SW 1271 (cell line): ENCODE measurements at regions not wholly inside any gene's neighbourhood (a gene's known extent, or its start where the extent isn't known, plus 50 kb on each side); places are given as distances from the start of the nearest gene placed in this dataset.

Source experiments
- DNase-seq, 2 experiments: peaks; one replicate each; lab custom pipeline; 2025; lab: John Stamatoyannopoulos, UW

DNA sequence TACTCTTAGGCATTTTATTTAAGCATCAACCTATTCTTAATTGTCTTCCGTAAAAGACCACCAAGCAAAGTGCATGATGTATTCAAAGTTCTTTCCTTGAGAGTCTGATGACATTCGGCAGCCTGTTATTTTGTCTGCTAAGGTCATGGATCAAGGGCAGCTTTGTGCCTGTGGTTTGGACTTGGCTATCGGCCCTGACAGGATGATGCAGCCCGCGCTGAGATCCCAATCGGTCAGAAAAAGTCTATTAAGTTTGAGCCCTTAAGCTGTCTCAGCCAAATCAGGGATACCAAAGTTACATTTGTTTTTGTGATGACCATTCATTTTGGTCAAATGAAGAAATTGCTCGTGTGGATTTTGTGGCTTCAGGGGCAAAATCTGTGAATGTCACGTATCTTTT lies 718.9 kb upstream of the FANCL start:
- no peak for DNase-seq

DNA sequence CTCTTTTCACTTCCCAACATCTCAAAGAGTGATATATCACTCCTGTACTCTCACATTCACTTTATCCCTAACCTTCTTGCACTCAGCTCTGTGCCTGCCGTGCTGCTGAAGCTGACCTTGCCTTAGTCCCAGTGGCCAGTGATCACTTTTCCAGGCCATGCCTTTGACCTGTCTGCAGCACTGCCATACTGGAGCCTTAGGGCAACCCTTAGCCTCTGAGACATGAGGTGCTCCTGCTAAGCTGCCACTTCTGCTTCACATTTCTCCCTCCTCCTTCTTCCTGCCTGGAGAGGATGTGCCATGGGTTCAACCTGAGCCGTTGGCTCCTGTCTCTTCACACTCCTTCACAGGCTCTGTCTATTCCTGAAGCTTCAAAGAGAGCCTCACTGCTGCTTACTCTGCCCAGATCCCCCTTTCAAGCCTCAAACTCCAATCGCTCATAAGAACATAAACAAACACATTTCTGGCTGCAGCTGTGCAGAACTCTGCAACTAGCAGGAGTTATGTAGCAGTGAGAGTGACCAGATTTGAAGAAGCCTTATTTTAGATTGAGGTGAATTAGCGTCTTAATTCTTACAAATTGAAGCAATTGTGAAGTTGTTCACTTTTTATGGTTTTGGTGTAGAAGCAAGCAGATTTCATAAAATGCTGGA lies 716.2 kb upstream of the FANCL start:
- no peak for DNase-seq

DNA sequence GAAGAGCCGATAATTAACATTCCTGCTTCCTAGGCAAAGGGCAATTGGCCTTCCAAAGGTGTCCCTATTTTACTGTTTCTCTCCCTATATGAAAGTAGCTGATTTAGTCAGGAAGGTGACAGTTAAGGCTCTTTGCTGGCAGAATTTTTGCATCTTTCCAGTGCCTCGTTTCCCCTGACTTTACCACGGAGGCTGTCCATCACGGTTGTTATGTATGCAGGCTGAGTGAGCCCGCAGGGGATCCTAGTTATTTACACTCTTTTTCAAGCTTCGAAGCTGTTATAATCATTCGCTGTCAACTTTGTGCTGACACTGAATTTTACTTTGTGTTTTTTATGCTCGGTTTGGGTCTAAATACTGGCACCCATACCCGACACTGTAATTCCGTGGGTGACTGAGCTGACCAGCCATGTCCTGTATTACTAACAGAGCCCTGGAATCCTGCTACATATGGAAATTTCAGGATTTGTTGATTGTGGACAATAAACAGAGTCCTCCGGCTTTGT lies 713.8 kb upstream of the FANCL start:
- DNase-seq, result no peak

DNA sequence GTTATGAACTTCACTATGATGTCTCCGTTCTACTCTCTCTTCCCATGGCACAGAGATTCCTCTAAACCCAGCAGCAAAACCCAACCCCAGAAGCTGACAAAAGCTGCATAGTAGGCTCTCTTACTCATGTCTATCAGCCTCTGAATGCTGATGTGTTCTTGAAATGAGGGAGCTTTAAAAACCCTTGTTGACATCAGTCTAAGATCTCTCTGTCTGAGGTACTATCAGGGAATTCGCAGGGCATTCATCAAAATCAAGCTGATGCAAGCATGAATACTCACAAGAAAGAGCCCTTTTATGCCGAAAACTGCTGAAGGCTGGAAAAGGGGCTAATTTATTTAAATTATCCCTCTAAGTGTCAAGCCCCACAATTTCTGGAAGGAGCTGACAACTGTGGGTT lies 710.6 kb upstream of the FANCL start:
- DNase-seq, result no peak

DNA sequence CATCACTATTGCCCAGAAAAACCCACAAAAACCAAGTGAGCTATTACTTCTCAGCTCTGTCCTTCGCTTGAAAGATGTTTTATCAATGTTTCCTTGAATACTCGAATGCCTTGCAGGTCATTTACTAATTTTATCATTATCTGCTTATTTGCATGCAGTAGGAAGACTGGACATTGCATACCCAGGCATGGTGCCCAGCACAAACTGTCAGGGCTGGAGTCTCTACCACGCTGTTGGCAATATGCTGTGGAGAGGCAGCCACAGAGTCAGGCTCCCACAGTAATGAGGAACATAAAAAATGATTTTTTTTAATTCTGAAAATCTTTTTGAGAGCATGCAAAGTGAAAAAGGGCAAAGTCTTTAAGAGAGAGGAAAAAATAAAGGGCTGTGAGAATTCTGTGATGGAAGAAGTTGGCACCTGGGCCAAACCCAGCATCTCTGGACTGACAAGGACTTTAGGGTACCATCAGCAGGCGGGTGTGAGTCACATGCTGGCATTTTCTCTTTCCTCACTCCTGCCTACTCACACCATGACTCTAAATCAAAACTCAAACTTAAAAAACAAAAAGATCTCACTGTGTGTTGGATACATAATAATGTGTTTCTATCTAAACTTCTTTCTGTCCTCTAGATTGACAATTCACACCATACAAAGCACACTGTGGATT lies 709.8 kb upstream of the FANCL start:
- DNase-seq, result no peak

DNA sequence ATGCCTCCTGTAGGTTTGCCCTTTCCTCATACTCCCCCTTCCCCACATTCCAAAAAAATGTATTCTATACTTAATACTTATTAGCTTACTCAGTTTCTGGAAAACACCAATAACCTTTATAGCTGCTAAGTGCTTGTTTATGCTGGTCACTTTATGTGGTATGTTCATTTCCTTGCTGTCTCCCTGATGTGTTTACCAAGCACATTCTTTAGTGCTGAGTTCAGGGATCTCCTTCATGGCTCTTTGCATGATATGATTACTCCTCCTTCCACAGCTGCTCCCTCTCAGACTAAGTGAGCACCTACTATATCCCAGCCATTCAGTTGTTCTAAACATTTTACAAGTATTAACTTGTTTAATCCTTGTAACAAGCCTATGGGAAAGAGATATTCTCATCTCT lies 698.3 kb upstream of the FANCL start:
- DNase-seq, result no peak

DNA sequence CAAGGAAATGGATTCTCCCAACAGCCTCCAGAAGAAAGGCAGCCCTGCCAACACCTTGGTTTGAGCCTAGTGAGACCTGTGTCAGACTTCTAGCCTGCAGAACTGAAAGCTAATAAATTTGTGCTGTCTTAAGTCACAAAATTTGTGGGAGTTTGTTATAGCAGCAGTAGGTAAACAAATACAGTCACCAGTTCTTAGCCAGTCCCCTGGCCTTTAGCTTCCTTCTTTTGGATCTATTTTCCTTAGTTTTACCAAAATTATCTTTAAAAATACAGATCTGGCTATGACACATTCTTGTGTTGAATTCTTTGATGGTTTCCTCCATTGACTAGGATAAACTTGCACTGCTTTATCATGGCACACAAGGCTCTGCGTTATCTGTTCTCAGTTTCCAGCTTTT lies 697.9 kb upstream of the FANCL start:
- DNase-seq, result no peak

DNA sequence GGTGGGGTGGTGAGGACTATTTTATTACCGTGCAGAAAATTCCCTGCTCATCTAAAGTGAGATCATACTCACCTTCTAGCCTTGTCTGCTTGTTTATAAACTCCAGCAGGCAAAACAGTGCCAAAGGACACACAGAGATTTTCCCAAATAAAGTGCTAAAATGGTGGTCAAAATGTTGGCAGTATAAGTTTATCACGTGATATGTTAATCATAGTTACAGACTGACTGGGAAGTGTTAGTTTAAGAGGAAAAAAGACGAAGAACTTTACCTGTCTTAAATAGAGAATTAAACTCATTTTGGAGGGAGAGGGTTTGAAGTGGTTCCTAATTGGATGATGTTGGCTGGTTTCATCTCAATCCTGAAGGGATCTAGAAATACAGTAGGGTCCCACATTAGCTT lies 691.7 kb upstream of the FANCL start:
- DNase-seq, result no peak

DNA sequence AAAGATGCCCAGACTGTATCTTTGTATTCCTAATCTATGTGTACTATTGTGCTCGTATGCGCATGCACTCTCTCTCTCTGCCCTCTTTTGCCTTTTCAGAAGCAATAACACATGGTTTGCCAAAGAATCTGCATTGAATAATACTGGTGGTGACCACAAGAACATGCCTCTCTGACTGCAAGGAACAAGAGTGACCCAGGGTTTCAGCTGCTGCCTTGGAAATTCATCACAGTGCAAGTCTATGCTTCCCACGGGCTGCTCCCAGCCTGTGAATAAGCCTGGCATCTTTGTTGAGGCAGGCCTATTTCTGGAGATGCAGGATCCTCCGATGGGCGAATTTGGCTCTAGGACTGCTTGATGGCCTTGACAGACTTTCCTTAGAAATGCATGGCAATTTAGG lies 689.4 kb upstream of the FANCL start:
- DNase-seq, result no peak

DNA sequence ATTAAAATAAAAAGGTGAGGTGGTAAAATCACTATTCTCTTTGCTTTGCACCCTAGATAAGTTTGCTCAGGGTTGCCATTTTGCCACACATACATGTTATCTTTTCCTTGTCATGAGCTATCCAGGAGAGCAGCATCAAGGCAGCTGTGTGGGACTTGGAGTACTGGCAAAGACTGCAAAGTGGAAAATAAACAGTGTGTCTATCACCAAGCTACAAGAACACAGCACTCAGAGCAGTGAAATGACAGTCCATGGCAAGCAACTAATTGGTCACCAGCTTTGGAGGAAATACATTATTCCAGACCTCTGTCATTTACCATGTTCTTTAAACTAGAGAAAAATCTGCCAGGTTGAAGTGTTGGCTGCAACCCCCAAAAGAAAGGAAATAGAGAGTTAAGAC lies 687.8 kb upstream of the FANCL start:
- DNase-seq, result no peak

DNA sequence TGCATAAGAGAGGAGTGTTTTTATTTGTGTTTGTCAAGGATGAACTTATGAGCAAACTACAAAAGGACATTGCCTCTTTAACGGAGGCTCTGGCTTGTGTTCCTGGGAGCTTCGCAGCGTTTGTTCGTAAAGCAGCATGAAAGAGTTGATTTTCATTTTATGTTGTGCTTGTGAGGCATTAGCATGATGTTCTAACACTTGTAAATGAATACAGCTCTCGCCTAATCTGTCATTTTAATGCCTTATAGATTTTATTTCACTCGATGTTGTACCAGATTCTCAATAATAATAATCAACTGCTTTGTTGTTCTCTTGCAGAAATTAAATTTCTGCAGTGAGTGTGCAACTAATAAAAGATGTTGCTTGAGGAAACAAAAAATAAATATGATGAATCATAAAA lies 687.3 kb upstream of the FANCL start:
- DNase-seq, result no peak

DNA sequence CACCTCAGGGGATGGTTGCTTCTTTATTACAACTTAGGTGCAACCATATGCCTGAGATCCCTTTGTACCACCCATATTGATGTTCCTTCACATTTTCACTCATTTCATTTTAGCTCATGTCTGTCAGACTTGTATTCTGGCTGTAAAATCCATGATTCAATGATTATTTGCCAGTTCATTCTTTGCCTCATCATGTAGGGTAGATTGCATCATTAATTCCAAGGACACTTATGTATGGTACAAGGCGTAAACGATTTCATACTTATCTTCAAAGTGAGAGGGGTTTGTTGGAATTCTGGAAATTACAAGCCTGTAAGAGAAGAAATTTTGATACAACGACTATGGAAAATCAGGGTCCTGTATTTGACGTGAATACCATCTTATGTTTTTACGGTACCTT lies 685.0 kb upstream of the FANCL start:
- DNase-seq, result no peak

DNA sequence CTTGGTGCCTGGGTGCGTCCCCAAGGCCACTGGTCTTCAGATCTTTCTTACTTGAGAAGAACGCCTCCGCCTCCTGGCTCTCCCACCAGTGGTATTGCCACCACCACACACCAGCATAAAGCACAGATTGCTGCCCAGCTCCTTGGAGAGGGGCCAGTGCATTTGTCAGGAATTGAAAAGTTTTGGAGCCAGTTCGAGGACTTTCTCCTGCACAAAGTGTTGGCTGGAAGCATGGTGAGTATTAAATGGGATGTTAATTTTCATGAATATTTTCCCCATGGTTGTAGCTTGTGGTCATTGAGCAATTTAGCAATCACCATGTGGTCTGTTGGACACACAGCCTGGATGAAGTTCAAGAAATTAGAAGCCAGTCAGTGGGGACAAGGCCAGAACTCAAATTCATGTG lies 684.6 kb upstream of the FANCL start:
- DNase-seq, result no peak

DNA sequence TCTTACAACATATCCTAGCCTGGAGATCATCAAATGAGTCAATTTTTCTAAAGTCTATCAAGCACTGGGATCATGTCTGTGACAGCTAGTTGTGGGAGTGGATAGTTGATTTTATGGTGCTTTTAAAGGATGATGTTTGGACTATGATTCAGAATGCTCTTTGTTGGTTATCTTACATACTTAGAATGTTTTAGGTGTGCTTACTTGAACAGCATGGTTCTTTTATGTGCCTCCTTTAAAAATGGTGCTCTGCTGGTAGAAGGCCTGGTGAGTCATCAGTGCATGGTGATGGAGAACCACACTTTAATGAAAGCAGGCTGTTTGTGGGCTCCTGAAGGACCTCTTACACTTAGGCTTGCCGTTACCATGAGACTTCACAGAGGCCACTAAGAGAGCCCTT lies 682.7 kb upstream of the FANCL start:
- DNase-seq, result no peak

DNA sequence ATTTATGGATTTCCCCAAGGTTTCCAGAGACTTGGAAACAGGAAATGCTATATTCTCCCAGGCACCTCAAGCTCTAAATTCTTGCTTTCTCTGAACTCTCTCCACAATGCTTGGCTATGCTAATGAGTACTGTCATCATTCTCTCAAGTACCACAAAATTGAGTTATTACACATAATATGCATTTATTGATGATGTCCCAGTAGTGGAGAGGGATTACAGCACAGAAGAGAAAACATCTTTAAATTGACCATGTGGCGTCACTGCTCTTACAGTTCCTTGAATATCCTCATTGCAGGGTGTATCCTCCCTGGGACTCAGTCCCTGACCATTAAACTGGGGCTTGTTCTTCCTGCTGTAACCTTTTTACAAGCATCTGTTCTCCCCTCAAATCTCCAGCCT lies 681.1 kb upstream of the FANCL start:
- no peak for DNase-seq

DNA sequence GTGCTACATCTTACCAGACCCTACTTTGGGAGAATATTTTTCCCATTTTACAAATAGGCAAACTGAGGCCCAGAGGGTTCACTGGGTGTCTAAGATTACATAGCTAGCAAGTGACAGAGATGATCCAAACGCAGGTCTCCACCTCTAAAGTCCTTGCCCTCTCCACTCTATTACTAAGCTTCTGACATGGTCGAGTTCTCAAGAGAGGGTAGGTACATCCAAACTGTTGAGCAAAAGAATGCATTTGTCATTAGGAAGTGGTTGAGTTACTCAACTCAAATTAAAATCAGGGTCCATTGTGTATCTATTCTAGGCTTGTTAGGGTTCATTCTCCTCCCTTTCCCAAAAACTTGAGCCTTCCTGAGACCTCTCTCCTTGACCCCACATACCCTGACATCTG lies 680.6 kb upstream of the FANCL start:
- DNase-seq, result no peak

DNA sequence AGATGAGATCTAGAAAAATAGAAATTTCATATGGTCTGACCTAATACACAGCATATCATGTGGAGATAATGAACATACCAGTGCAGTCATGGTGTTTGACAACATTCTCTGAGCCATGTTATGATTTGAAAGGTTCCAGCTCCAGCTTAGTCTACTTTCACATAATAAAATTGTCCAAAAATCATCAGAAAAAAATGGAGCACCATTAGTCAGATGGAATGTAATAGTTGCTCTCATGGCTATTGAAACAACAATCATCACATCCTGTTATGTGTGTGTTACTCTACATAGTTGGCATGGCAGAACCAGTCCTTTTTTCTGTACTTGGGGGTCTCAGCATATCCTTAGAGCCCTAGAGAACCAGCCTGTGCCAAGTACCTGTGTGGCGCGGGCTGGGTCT lies 678.9 kb upstream of the FANCL start:
- DNase-seq, result no peak

DNA sequence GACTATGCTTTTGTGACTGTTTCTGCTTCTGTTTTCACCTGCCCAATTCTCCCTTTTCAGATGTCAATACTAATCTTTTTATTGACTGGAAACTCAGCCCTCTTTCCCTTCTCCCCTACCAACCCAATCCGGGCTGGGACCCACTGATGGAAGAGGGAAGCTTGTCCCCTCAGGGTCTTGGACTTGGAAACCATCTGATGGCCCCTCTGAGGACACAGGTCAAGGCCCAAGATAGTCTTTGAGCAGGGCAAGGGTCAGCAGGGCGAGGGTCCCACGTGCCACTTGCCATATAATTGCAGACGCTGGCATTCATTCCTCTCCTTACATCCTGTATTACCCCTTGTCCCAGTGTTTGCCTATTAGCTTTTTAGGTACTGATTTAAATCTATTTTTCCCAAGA lies 678.2 kb upstream of the FANCL start:
- DNase-seq, result no peak

DNA sequence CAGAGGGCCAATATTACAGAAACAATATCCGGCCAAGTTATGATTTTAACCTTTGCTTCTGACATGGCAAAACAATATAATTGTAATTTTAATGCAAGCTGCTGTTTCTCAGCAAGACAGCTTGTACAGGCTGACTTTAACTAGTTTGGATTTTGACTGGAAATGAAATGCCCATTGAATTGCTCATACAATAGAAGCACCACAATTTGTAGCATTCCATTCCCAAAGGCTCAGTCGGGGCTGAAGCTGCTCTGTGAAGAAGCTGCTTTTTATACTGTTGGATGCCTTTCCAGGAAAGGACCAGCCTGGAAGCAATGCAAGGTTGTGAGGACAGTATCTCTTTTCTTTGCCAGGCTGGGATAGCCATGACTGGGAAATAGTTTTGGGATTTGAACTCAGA lies 677.0 kb upstream of the FANCL start:
- DNase-seq, result no peak

DNA sequence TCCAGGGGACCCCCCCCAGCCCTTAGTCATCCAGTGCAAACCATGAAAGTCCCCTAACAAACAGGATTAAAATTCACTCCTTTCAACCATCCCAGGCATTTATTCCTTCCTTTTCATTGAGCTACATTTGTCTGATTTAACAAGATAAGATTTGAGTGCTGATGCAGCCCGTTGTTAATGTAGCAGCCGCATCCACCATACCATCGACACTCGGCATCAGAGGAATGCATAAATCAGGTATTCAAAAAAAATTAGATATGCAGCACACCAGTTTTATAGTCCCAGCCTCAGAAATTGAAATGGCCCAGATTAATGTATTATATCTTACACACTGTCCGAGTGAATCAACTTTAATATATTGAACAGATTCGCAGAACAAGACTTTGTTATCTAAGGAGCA lies 676.5 kb upstream of the FANCL start:
- no peak for DNase-seq

DNA sequence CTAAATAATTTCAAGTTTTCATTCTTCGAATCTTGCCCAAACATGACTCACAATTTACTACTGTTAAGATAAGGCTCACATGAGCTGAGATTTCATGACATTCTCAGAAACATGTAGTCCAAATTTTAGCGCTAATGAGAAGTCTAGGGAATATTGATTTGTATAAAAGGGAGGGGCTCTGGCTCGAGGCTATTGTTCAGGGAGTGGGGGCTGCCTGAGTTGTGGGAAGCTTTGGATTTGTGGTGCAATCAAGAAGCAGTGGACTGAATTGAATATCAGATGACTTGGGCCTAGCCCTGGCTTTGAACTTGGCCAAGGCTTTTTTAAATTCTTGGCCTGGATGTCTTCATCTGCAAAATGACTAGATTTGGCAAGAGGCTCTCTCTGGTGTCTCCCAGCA lies 674.9 kb upstream of the FANCL start:
- no peak for DNase-seq

DNA sequence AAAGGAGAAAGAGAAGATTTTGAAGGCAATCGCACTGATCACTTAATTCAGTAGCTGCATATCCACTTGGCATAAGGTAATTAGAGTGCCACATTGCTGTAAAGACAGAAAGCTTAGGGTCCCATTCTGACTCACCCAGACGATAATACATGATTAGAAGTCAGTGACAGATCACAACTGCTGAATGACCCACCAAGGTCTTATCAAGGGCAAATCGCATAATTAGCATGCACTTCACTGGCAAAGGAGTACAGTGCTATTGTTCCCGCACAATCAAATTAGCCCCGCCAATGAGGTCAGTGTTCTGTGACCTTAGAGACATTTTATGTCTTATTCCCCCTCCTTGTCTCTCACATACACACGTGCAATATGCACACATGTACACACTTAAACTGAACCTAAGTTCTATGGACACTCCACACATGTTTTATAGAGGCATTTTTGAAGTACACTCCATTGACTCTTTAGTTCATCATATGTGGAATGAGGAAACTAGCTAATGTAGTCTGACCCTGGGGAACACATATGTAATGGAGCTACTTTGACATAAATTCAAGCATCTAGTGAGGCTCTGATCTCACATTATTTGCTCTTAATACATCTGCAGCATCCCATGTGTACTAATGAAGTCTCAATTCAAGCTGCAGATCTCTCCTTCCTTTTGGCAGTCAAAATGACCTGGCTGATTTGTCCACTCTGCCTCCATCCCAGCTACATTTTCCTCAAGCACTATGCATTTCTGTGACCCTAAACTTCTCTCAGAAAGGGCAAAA lies 673.8 kb upstream of the FANCL start:
- DNase-seq, result no peak

DNA sequence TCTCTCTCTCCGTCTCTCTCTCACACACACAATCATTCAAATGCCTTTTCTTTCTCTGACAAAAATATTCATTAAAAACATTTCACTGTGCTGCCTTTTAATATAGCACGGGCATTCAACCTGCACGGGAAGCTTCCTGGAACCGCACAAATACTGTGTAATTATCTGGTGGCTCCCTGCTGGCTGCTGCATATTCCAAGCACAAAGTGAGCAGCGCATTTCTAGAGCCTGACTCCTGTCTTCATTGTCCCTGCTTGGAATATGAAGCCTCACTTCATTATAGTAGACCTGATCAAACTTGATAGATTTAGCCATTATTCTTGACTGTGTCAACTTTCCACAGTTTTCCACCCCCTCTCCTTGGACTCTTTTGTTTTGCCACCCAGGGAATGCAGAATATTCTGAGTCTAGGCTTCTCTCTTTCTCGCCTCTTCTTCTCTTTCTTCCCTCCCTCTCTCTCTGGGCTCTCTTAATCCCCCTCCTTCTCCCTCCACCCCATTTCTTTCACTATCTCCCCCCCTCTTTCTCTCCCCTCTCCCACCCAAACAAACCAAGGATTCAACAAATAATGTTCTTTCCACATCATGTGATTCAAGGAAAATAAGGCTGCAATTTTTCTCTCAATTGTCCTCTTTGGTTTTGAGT lies 672.1 kb upstream of the FANCL start:
- DNase-seq, result no peak
